ENCODE measurements at regions not wholly inside any gene's neighbourhood (a gene's known extent, or its start where the extent isn't known, plus 50 kb on each side); places are given as distances from the start of the nearest gene placed in this dataset.

GRCh38 chr4:100826067-100826466 is 308.2 kb upstream of the EMCN start:
- Histone ChIP-seq H3K79me2 (ENCODE audit: insufficient read depth, low read length) (no peaks in the 10 kb centered on the region), H3K18ac (ENCODE audit: insufficient read length, low read depth, low read length) (no peak overlapping the region), H3K9ac (ENCODE audit: extremely low read depth, insufficient read length, low read length) (no peak overlapping the region), H4K20me1 (ENCODE audit: control insufficient read depth, insufficient read depth, insufficient read length) (no peaks in the 10 kb centered on the region), H3K79me1 (ENCODE audit: insufficient read depth, low read depth, low read length, poor library complexity, severe bottlenecking) (no peaks in the 10 kb centered on the region), H3K14ac (ENCODE audit: insufficient read depth, low read length) (no peak overlapping the region), H4K91ac (ENCODE audit: insufficient read length, low read depth, low read length) (no peak overlapping the region), H2AFZ (ENCODE audit: low read length) (no peak overlapping the region), H3K27ac (ENCODE audit: insufficient read length, low read depth, low read length) (no peak overlapping the region), H3K4me2 (ENCODE audit: insufficient read depth, insufficient read length, low read length) (no peak overlapping the region), H3T11ph (ENCODE audit: low read length) (no peak overlapping the region), H3K23me2 (ENCODE audit: insufficient read length, low read depth, low read length, poor library complexity, severe bottlenecking) (no peaks in the 10 kb centered on the region), H3K9me3 (ENCODE audit: control insufficient read depth, low read depth, low read length) (no peaks in the 10 kb centered on the region), H3K56ac (ENCODE audit: insufficient read length, low read depth, low read length) (no peak overlapping the region), H2BK12ac (ENCODE audit: insufficient read length, low read depth, low read length) (no peak overlapping the region), H3K4me1 (ENCODE audit: insufficient read depth, low read length) (peaks cover 9% of the 10 kb centered on the region), H3K4ac (ENCODE audit: low read depth, low read length) (no peak overlapping the region), H4K5ac (ENCODE audit: insufficient read length, low read depth, low read length) (no peak overlapping the region), H3K27me3 (ENCODE audit: insufficient read depth, low read length) (no peaks in the 10 kb centered on the region), H3K23ac (ENCODE audit: insufficient read length, low read depth, low read length) (no peak overlapping the region), H2BK5ac (ENCODE audit: insufficient read length, low read length) (no peak overlapping the region), H2BK15ac (ENCODE audit: low read depth, low read length) (no peak overlapping the region), H2AK5ac (ENCODE audit: insufficient read length, low read length) (no peak overlapping the region), H2BK20ac (ENCODE audit: low read depth, low read length, poor library complexity, severe bottlenecking) (no peak overlapping the region), H2BK120ac (ENCODE audit: low read depth, low read length, poor library complexity, severe bottlenecking) (no peak overlapping the region), H4K8ac (replicated peaks; ENCODE audit: insufficient read length, low read depth, low read length) (no peak overlapping the region)
- no peak overlapping the region for H3K4me3 Mint-ChIP-seq
- TF ChIP-seq CTCF (conservative IDR thresholded peaks at IDR 0.05): no peak
- peaks cover 0 to 17% (median 0%) of the 10 kb centered on the region in 3 experiments; a peak in 2 of 7 replicates for H3K36me3 Mint-ChIP-seq (ENCODE audit: insufficient read depth in 1 of 3, low read depth in 3 of 3)
- H3K4me1 Mint-ChIP-seq: peaks cover 10 to 11% of the 10 kb centered on the region in 2 experiments
- H3K27ac Mint-ChIP-seq: no peak overlapping the region
- peaks cover 6 to 8% of the 10 kb centered on the region in 2 experiments; a peak in 4 of 5 replicates for H3K9me3 Mint-ChIP-seq
- no peaks in the 10 kb centered on the region for H3K27me3 Mint-ChIP-seq (ENCODE audit: low read depth)
- DNase-seq: no peak

All from H9 (cell line).